ENCODE measurements at regions not wholly inside any gene's neighbourhood (a gene's known extent, or its start where the extent isn't known, plus 50 kb on each side); places are given as distances from the start of the nearest gene placed in this dataset.

DNA sequence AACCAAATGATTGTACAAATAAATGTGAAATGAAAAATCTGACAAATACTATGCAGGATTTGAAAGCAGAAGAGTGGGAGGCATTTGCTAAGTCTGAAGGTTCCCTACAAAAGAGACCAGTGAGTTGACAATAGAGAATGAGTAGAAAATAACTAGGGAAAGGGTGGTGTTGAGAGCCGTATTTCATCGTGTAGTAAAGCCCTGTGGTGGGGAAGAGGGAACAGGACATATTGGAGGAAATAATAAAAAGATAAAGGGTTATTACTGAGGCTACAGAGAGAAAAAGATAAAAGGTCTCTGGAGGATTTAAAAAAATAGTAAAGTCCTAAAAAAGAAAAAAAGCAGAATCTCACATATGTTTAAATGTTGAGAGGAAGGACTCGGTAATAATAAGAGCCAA is 268.8 kb downstream of the DUSP6 start:
- no peaks in the 10 kb centered on the region for H4K20me1 ChIP-seq (ENCODE audit: insufficient read depth, low read length)
- H3K9ac ChIP-seq (ENCODE audit: low read length), result no peak overlapping the region
- no peaks in the 10 kb centered on the region for H3F3A ChIP-seq (ENCODE audit: insufficient read depth, low read length)
- no peak overlapping the region for H3K27ac ChIP-seq (ENCODE audit: low read length)
- no peaks in the 10 kb centered on the region for H3K36me3 ChIP-seq (replicated peaks; ENCODE audit: insufficient read depth, low read length)
- TF ChIP-seq EZH2phosphoT487 (IDR thresholded peaks at IDR 0.05; ENCODE audit: low read length), result no peak
- no peak for TF ChIP-seq CTCF (IDR thresholded peaks at IDR 0.05; ENCODE audit: low read length)
- no peak for TF ChIP-seq EZH2 (optimal IDR thresholded peaks at IDR 0.05; ENCODE audit: low read depth, low read length)
- H3K79me2 ChIP-seq (ENCODE audit: low read length), result no peaks in the 10 kb centered on the region
- H3K4me1 ChIP-seq (ENCODE audit: low read length), result no peaks in the 10 kb centered on the region
- H3K9me3 ChIP-seq (replicated peaks; ENCODE audit: insufficient read depth, low read length), result no peaks in the 10 kb centered on the region
- no peak for DNase-seq
- no peaks in the 10 kb centered on the region for H3K9me2 ChIP-seq (replicated peaks; ENCODE audit: insufficient read depth, low read length)
- no peak overlapping the region for H3K4me2 ChIP-seq (ENCODE audit: low read depth, low read length)
- no peaks in the 10 kb centered on the region for H3K27me3 ChIP-seq (replicated peaks; ENCODE audit: insufficient read depth, low read length)
- no peak overlapping the region for H2AFZ ChIP-seq (ENCODE audit: low read length)
- no peak overlapping the region for H3K4me3 ChIP-seq (ENCODE audit: low read length)

DNA sequence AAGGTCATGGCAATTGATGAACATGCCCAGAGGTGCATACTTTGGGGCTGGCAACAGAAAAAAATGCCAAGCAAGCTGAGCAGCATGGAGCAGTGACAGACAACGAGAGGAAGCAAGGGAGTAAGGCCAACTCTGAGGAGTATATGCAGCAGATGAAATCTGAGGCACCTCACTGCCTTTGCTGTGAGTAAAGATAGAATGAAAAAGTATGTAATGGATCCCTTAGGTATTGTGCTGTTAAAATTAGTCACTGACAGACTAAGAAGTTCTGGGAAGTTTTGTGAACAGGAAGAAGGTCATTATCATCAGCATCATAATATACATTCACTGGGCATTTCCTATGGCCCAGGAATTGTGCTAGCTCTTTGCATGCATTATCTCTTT is 269.9 kb downstream of the DUSP6 start:
- Histone ChIP-seq H3K9me3 (replicated peaks; ENCODE audit: insufficient read depth, low read length) (no peaks in the 10 kb centered on the region), H3K4me2 (ENCODE audit: low read depth, low read length) (no peak overlapping the region), H3K27me3 (replicated peaks; ENCODE audit: insufficient read depth, low read length) (no peaks in the 10 kb centered on the region), H2AFZ (ENCODE audit: low read length) (no peak overlapping the region), H3K9me2 (replicated peaks; ENCODE audit: insufficient read depth, low read length) (no peaks in the 10 kb centered on the region), H3F3A (ENCODE audit: insufficient read depth, low read length) (no peaks in the 10 kb centered on the region), H3K4me3 (ENCODE audit: low read length) (no peak overlapping the region), H3K27ac (ENCODE audit: low read length) (no peak overlapping the region), H4K20me1 (ENCODE audit: insufficient read depth, low read length) (no peaks in the 10 kb centered on the region), H3K36me3 (replicated peaks; ENCODE audit: insufficient read depth, low read length) (no peaks in the 10 kb centered on the region), H3K79me2 (ENCODE audit: low read length) (no peaks in the 10 kb centered on the region), H3K4me1 (ENCODE audit: low read length) (no peaks in the 10 kb centered on the region), H3K9ac (ENCODE audit: low read length) (no peak overlapping the region)
- no peak for DNase-seq
- TF ChIP-seq CTCF (IDR thresholded peaks at IDR 0.05; ENCODE audit: low read length) (no peak), EZH2 (optimal IDR thresholded peaks at IDR 0.05; ENCODE audit: low read depth, low read length) (no peak), EZH2phosphoT487 (IDR thresholded peaks at IDR 0.05; ENCODE audit: low read length) (no peak)

DNA sequence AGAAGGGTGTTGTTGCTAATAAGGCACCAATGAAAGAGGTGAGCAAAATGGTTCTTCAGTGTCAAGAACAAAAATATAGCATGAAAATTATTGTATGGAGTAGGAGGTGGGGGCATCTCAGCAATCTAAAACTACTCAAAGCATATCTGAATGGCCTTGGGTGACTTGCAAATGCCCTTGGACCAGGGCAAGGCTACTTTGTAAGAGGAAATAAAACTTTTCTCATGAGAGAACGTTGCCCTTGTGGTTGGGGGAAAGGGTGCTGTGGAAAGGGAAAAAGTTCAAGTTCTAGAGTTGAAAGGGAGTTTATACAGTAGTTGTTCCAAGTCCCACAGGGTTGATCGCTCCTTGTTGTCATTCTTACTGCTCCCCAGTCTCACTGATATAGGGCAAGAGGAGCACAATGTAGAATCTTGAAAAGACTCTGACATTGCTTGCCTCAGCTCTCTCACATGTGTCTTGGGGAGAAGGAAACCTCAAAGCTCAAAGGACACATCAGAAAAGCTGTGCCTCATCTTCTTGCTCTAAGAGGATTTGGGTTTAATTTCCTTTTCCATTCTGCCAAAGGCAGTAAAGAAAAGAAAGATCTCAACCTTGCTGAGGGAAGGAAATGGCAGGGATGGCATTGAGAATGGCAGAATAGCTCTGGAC is 270.5 kb downstream of the DUSP6 start:
- Histone ChIP-seq H3K27me3 (replicated peaks; ENCODE audit: insufficient read depth, low read length) (no peaks in the 10 kb centered on the region), H3K36me3 (replicated peaks; ENCODE audit: insufficient read depth, low read length) (no peaks in the 10 kb centered on the region), H3K4me2 (ENCODE audit: low read depth, low read length) (no peak overlapping the region), H3K4me1 (ENCODE audit: low read length) (no peaks in the 10 kb centered on the region), H3K9me2 (replicated peaks; ENCODE audit: insufficient read depth, low read length) (no peaks in the 10 kb centered on the region), H4K20me1 (ENCODE audit: insufficient read depth, low read length) (no peaks in the 10 kb centered on the region), H2AFZ (ENCODE audit: low read length) (no peak overlapping the region), H3K4me3 (ENCODE audit: low read length) (no peak overlapping the region), H3F3A (ENCODE audit: insufficient read depth, low read length) (no peaks in the 10 kb centered on the region), H3K79me2 (ENCODE audit: low read length) (no peaks in the 10 kb centered on the region), H3K9me3 (replicated peaks; ENCODE audit: insufficient read depth, low read length) (no peaks in the 10 kb centered on the region), H3K27ac (ENCODE audit: low read length) (no peak overlapping the region), H3K9ac (ENCODE audit: low read length) (no peak overlapping the region)
- no peak for DNase-seq
- TF ChIP-seq EZH2 (optimal IDR thresholded peaks at IDR 0.05; ENCODE audit: low read depth, low read length) (no peak), CTCF (IDR thresholded peaks at IDR 0.05; ENCODE audit: low read length) (no peak), EZH2phosphoT487 (IDR thresholded peaks at IDR 0.05; ENCODE audit: low read length) (no peak)

Data from MM.1S (cell line).